NCI-H82 (cell line): ENCODE measurements at regions not wholly inside any gene's neighbourhood (a gene's known extent, or its start where the extent isn't known, plus 50 kb on each side); places are given as distances from the start of the nearest gene placed in this dataset.

Source experiments
- DNase-seq: peaks from one replicate; lab custom pipeline; 2025; lab: John Stamatoyannopoulos, UW

GRCh38 chr11:28529046-28529445 is 420.9 kb downstream of the METTL15 start:
- no peak for DNase-seq

GRCh38 chr11:28528217-28528616 is 420.0 kb downstream of the METTL15 start:
- no peak for DNase-seq

- DNase-seq: peak; percentile 1
Observed at GRCh38 chr11:28526406-28526751, 418.2 kb downstream of the METTL15 start.

GRCh38 chr11:28525636-28526405 is 417.6 kb downstream of the METTL15 start:
- DNase-seq: no peak

GRCh38 chr11:28524098-28524497 is 415.9 kb downstream of the METTL15 start:
- no peak for DNase-seq

GRCh38 chr11:28521075-28521474 is 412.9 kb downstream of the METTL15 start:
- no peak for DNase-seq

GRCh38 chr11:28520291-28520690 is 412.1 kb downstream of the METTL15 start:
- DNase-seq: no peak

GRCh38 chr11:28518825-28519224 is 410.6 kb downstream of the METTL15 start:
- no peak for DNase-seq

- no peak for DNase-seq
Observed at GRCh38 chr11:28517621-28518020, 409.4 kb downstream of the METTL15 start.

- no peak for DNase-seq
Observed at GRCh38 chr11:28514391-28514790, 406.2 kb downstream of the METTL15 start.

GRCh38 chr11:28512143-28512756 is 404.1 kb downstream of the METTL15 start:
- no peak for DNase-seq

- DNase-seq: no peak
Observed at GRCh38 chr11:28505232-28505631, 397.0 kb downstream of the METTL15 start.

GRCh38 chr11:28504555-28505110 is 396.4 kb downstream of the METTL15 start:
- DNase-seq: no peak

- no peak for DNase-seq
Observed at GRCh38 chr11:28495333-28495732, 387.1 kb downstream of the METTL15 start.

GRCh38 chr11:28491431-28491830 is 383.2 kb downstream of the METTL15 start:
- DNase-seq: no peak

- DNase-seq: no peak
Observed at GRCh38 chr11:28490773-28491382, 382.7 kb downstream of the METTL15 start.

- DNase-seq: peak; percentile 31
Observed at GRCh38 chr11:28488336-28488735, 380.1 kb downstream of the METTL15 start.

GRCh38 chr11:28483072-28483867 is 375.1 kb downstream of the METTL15 start:
- no peak for DNase-seq

GRCh38 chr11:28482666-28483065 is 374.5 kb downstream of the METTL15 start:
- no peak for DNase-seq

GRCh38 chr11:28481616-28482480 is 373.7 kb downstream of the METTL15 start:
- DNase-seq: no peak

GRCh38 chr11:28480406-28480805 is 372.2 kb downstream of the METTL15 start:
- DNase-seq: no peak
